Keratinocyte (primary cell): ENCODE measurements at regions not wholly inside any gene's neighbourhood (a gene's known extent, or its start where the extent isn't known, plus 50 kb on each side); places are given as distances from the start of the nearest gene placed in this dataset.
A peak's percentile ranks its signal among the peaks of the same experiment; 100 is the strongest.

Source experiments
- DNase-seq: peaks from one replicate; pipeline ENCODE4 v3.0.0-alpha.2; 2011; ENCODE audit warnings: low read depth, missing footprints, low spot score
- FAIRE-seq: peaks from 2 replicates; lab custom pipeline; 2011; peaks lifted over from hg19 to GRCh38; lab: Jason Lieb, UNC
- H2AFZ ChIP-seq: 2 replicates; pipeline ENCODE4 v1.6.0; 2012; ENCODE audit warnings: low read length, control low read depth, inconsistent platforms; ENCODE audit not compliant: control insufficient read depth
- H3K27ac ChIP-seq: 2 replicates; pipeline ENCODE4 v1.5.1; 2011; ENCODE audit warnings: low read length; ENCODE audit not compliant: control insufficient read depth, insufficient read depth
- H3K27me3 ChIP-seq: 3 replicates; pipeline ENCODE4 v1.6.0; 2011; ENCODE audit warnings: low read length; ENCODE audit not compliant: control insufficient read depth, insufficient read depth; ENCODE audit errors: extremely low read depth
- H3K36me3 ChIP-seq, 2 experiments: 2 replicates in 1 of 2; 3 replicates in 1 of 2; pipeline ENCODE4 v1.5.1; 2011; ENCODE audit warnings: low read length in 2 of 2, mild to moderate bottlenecking in 1 of 2; ENCODE audit not compliant: control insufficient read depth in 2 of 2, insufficient read depth in 2 of 2; ENCODE audit errors: extremely low read depth in 1 of 2
- H3K4me1 ChIP-seq: 3 replicates; pipeline ENCODE4 v1.5.1; 2011; ENCODE audit warnings: low read length; ENCODE audit not compliant: control insufficient read depth, insufficient read depth; ENCODE audit errors: extremely low read depth
- H3K4me2 ChIP-seq: 3 replicates; pipeline ENCODE4 v1.6.0; 2011; ENCODE audit warnings: low read depth, low read length; ENCODE audit not compliant: control insufficient read depth, insufficient read depth; ENCODE audit errors: extremely low read depth
- H3K4me3 ChIP-seq, 3 experiments: fragments of 200-600 bp in 1 of 3; sonication (generic) in 1 of 3; 2 replicates in 2 of 3; 3 replicates in 1 of 3; pipeline ENCODE4 v1.5.1; 2011 to 2016; ENCODE audit warnings: low read length in 3 of 3, mild to moderate bottlenecking in 3 of 3, control low read depth in 2 of 3, inconsistent platforms in 1 of 3, low read depth in 1 of 3, mixed read lengths in 1 of 3, mixed run types in 1 of 3, moderate library complexity in 1 of 3; ENCODE audit not compliant: control insufficient read depth in 2 of 3, insufficient read depth in 2 of 3; ENCODE audit errors: extremely low read depth in 1 of 3
- H3K79me2 ChIP-seq: 2 replicates; pipeline ENCODE4 v1.6.0; 2012; ENCODE audit warnings: low read length; ENCODE audit not compliant: control insufficient read depth, insufficient read depth
- H3K9ac ChIP-seq: 3 replicates; pipeline ENCODE4 v1.6.0; 2011; ENCODE audit warnings: low read length; ENCODE audit not compliant: control insufficient read depth, insufficient read depth; ENCODE audit errors: extremely low read depth
- H3K9me1 ChIP-seq: 3 replicates; pipeline ENCODE4 v1.6.0; 2011; ENCODE audit warnings: low read length; ENCODE audit not compliant: control insufficient read depth, insufficient read depth; ENCODE audit errors: extremely low read depth
- H3K9me3 ChIP-seq: 2 replicates; pipeline ENCODE4 v1.5.1; 2012; ENCODE audit warnings: low read depth, low read length; ENCODE audit not compliant: control insufficient read depth
- H4K20me1 ChIP-seq: 3 replicates; pipeline ENCODE4 v1.6.0; 2011; ENCODE audit warnings: low read length; ENCODE audit not compliant: control insufficient read depth, insufficient read depth; ENCODE audit errors: extremely low read depth
- CTCF ChIP-seq, 3 experiments: IDR thresholded peaks in 1 of 3; conservative IDR thresholded peaks in 1 of 3; optimal IDR thresholded peaks in 1 of 3; 2 replicates in 2 of 3; 3 replicates in 1 of 3; pipeline versions ENCODE3 to v1.5.1; 2011; ENCODE audit warnings: low read length in 3 of 3, mild to moderate bottlenecking in 3 of 3, moderate library complexity in 2 of 3, control low read depth in 1 of 3, inconsistent platforms in 1 of 3; ENCODE audit not compliant: insufficient read depth in 2 of 3; ENCODE audit errors: extremely low read depth in 1 of 3
- EZH2 ChIP-seq: IDR thresholded peaks from one replicate; pipeline ENCODE4 v1.6.1; 2012; ENCODE audit warnings: inconsistent platforms, mild to moderate bottlenecking, low read length, moderate library complexity
- dilution Hi-C: fragments of 300-500 bp; cut with MboI; formaldehyde crosslinking; loops from one replicate; pipeline ENCODE4 v1.7.0; 2020; ENCODE audit warnings: low sequenced_read_pairs; ENCODE audit not compliant: extremely low pct_ligation_motif_present

GRCh38 chr14:49997991-49998390, 105.1 kb downstream of the ARF6 start:
- no peak overlapping the region for H3K27ac ChIP-seq
- H3K9ac ChIP-seq, result no peak overlapping the region
- no peaks in the 10 kb centered on the region for H3K9me3 ChIP-seq
- no peaks in the 10 kb centered on the region for H4K20me1 ChIP-seq
- no peaks in the 10 kb centered on the region for H3K36me3 ChIP-seq
- FAIRE-seq, result no peak
- H3K27me3 ChIP-seq, result no peaks in the 10 kb centered on the region
- no peak for DNase-seq
- peaks cover 43% of the 10 kb centered on the region for H3K4me1 ChIP-seq
- dilution Hi-C loops, result no loop called here
- no peak overlapping the region for H3K4me3 ChIP-seq
- no peak overlapping the region for H3K4me2 ChIP-seq
- H3K79me2 ChIP-seq, result no peaks in the 10 kb centered on the region
- TF ChIP-seq CTCF (optimal IDR thresholded peaks at IDR 0.05 in 1 of 3, IDR thresholded peaks at IDR 0.05 in 1 of 3, conservative IDR thresholded peaks at IDR 0.05 in 1 of 3; ENCODE audit: extremely low read depth in 1 of 3, insufficient read depth in 2 of 3, low read length in 3 of 3) (no peak), EZH2 (no peak)
- no peaks in the 10 kb centered on the region for H3K9me1 ChIP-seq
- H2AFZ ChIP-seq, result no peak overlapping the region

- H3K9me3 ChIP-seq, result no peaks in the 10 kb centered on the region
- no peak overlapping the region for H3K4me3 ChIP-seq
- no peaks in the 10 kb centered on the region for H3K9me1 ChIP-seq
- no peaks in the 10 kb centered on the region for H3K79me2 ChIP-seq
- no peaks in the 10 kb centered on the region for H4K20me1 ChIP-seq
- H3K9ac ChIP-seq, result no peak overlapping the region
- peak; percentile 23 for FAIRE-seq
- H3K27me3 ChIP-seq, result no peaks in the 10 kb centered on the region
- TF ChIP-seq EZH2, result no peak
- no peak for TF ChIP-seq CTCF (optimal IDR thresholded peaks at IDR 0.05 in 1 of 3, IDR thresholded peaks at IDR 0.05 in 1 of 3, conservative IDR thresholded peaks at IDR 0.05 in 1 of 3; ENCODE audit: extremely low read depth in 1 of 3, insufficient read depth in 2 of 3, low read length in 3 of 3)
- no peaks in the 10 kb centered on the region for H3K36me3 ChIP-seq
- H3K4me1 ChIP-seq, result peaks cover 54% of the 10 kb centered on the region
- dilution Hi-C loops, result no loop called here
- no peak for DNase-seq
- no peak overlapping the region for H2AFZ ChIP-seq
- H3K27ac ChIP-seq, result peak overlapping the region; percentile 98
- H3K4me2 ChIP-seq, result peak overlapping the region; percentile 85
These were observed 106.4 kb downstream of the ARF6 start for GRCh38 chr14:49999146-49999761.
